ENCODE measurements at regions not wholly inside any gene's neighbourhood (a gene's known extent, or its start where the extent isn't known, plus 50 kb on each side); places are given as distances from the start of the nearest gene placed in this dataset.

- Histone ChIP-seq H3K9me3 (no peaks in the 10 kb centered on the region), H3K27me3 (no peaks in the 10 kb centered on the region), H3K4me1 (no peaks in the 10 kb centered on the region), H3K36me3 (no peaks in the 10 kb centered on the region), H3K27ac (peak overlapping the region in 1 of 2 donors; percentile 13), H3K4me3 (no peak overlapping the region)
- no peak for TF ChIP-seq CTCF (IDR thresholded peaks at IDR 0.05)
- DNase-seq (ENCODE audit: low spot score) = no peak
These were observed 88.0 kb upstream of the JAG1 start for GRCh38 chr20:10761786-10762185.

- Histone ChIP-seq H3K9me3 (no peaks in the 10 kb centered on the region), H3K27me3 (no peaks in the 10 kb centered on the region), H3K36me3 (no peaks in the 10 kb centered on the region), H3K4me1 (no peaks in the 10 kb centered on the region), H3K4me3 (no peak overlapping the region), H3K27ac (no peak overlapping the region)
- TF ChIP-seq CTCF (IDR thresholded peaks at IDR 0.05) = no peak
- DNase-seq (ENCODE audit: low spot score) = no peak
These were observed 88.4 kb upstream of the JAG1 start for GRCh38 chr20:10762216-10762615.

GRCh38 chr20:10763112-10763511 is 89.3 kb upstream of the JAG1 start:
- Histone ChIP-seq H3K27ac (no peak overlapping the region), H3K4me3 (no peak overlapping the region), H3K9me3 (no peaks in the 10 kb centered on the region), H3K36me3 (no peaks in the 10 kb centered on the region), H3K27me3 (no peaks in the 10 kb centered on the region), H3K4me1 (no peaks in the 10 kb centered on the region)
- no peak for DNase-seq (ENCODE audit: low spot score)
- TF ChIP-seq CTCF (IDR thresholded peaks at IDR 0.05) = no peak

- Histone ChIP-seq H3K27me3 (no peaks in the 10 kb centered on the region), H3K9me3 (no peaks in the 10 kb centered on the region), H3K36me3 (no peaks in the 10 kb centered on the region), H3K4me3 (no peak overlapping the region), H3K4me1 (no peaks in the 10 kb centered on the region), H3K27ac (no peak overlapping the region)
- DNase-seq (ENCODE audit: low spot score) = no peak
- no peak for TF ChIP-seq CTCF (IDR thresholded peaks at IDR 0.05)
These were observed 95.9 kb upstream of the JAG1 start for GRCh38 chr20:10769700-10770099.

GRCh38 chr20:10770753-10771152 is 97.0 kb upstream of the JAG1 start:
- Histone ChIP-seq H3K4me1 (no peaks in the 10 kb centered on the region), H3K27ac (no peak overlapping the region), H3K9me3 (no peaks in the 10 kb centered on the region), H3K36me3 (no peaks in the 10 kb centered on the region), H3K27me3 (no peaks in the 10 kb centered on the region), H3K4me3 (no peak overlapping the region)
- DNase-seq (ENCODE audit: low spot score) = no peak
- no peak for TF ChIP-seq CTCF (IDR thresholded peaks at IDR 0.05)

- H3K27ac ChIP-seq = no peak overlapping the region
- no peaks in the 10 kb centered on the region for H3K4me1 ChIP-seq
- no peak for TF ChIP-seq CTCF (IDR thresholded peaks at IDR 0.05)
- no peak for DNase-seq (ENCODE audit: low spot score)
- H3K4me3 ChIP-seq = no peak overlapping the region
- no peaks in the 10 kb centered on the region for H3K9me3 ChIP-seq
- no peaks in the 10 kb centered on the region for H3K36me3 ChIP-seq
- no peaks in the 10 kb centered on the region for H3K27me3 ChIP-seq
These were observed 97.8 kb upstream of the JAG1 start for GRCh38 chr20:10771435-10772140.

All from right atrium auricular region (tissue), 2 donors.